ENCODE measurements at regions not wholly inside any gene's neighbourhood (a gene's known extent, or its start where the extent isn't known, plus 50 kb on each side); places are given as distances from the start of the nearest gene placed in this dataset.
"Not testable (repeated sequence)": the region's sequence is repeated elsewhere in the genome, so short reads cannot be mapped to it uniquely, and the experiment has no call there.

DNA sequence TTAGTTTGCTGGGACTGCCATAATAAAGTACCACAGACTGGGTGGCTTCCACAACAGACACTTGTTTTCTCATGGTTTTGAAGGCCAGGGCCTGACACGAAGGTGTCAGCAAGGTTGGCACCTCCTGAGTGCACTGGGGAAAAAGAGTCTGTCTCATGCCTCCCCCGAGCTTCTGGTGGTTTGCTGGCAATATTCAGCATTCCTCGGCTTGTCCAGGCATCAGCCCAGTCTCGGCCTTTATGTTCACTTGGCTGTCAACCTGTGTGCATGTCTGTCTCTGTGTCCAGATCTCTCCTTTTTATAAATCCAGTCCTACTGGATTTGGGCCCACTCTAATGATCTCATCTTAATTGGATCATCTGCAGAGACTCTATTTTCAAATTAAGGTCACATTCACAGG lies 72.6 kb downstream of the DOP1B start:
- Histone ChIP-seq H3K36me3 (ENCODE audit: control insufficient read depth in 1 of 2, insufficient read depth in 2 of 2, low read length in 2 of 2) (peaks cover 18 to 48% of the 10 kb centered on the region in 2 donors), H3K27ac (ENCODE audit: low read length) (no peak overlapping the region), H3K4me3 (ENCODE audit: low read depth in 1 of 2, low read length in 2 of 2) (no peak overlapping the region), H3K27me3 (ENCODE audit: low read depth, low read length) (no peaks in the 10 kb centered on the region), H3K4me1 (ENCODE audit: control insufficient read depth in 1 of 2, insufficient read depth in 2 of 2, low read length in 2 of 2) (peaks cover 0 to 2% of the 10 kb centered on the region in 2 donors), H3K9me3 (ENCODE audit: control insufficient read depth in 1 of 2, low read length in 2 of 2) (no peaks in the 10 kb centered on the region)

DNA sequence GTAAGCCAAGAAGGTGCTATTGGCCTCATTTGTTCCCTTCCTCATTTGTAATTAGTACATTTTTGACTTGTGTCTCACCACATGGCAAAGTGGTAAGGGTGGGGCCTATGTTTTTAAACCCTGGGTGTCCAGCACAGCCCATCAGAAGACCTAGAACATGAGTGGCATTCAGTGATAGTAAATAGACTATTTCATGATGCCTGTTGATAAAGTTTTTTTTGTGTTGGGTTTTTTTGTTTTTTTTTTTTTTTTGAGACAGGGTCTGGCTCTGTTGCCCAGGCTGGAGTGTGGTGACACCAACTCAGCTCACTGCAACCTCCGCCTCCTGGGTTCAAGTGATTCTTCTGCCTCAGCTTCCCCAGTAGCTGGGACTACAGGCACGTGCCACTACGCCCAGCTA lies 74.8 kb downstream of the DOP1B start:
- not testable (repeated sequence) for H3K4me3 ChIP-seq (ENCODE audit: low read depth in 1 of 2, low read length in 2 of 2); H3K27ac ChIP-seq (ENCODE audit: low read length); H3K27me3 ChIP-seq (ENCODE audit: low read depth, low read length); H3K4me1 ChIP-seq (ENCODE audit: control insufficient read depth in 1 of 2, insufficient read depth in 2 of 2, low read length in 2 of 2); H3K9me3 ChIP-seq (ENCODE audit: control insufficient read depth in 1 of 2, low read length in 2 of 2)
- peaks cover 18 to 35% of the 10 kb centered on the region in 2 donors for H3K36me3 ChIP-seq (ENCODE audit: control insufficient read depth in 1 of 2, insufficient read depth in 2 of 2, low read length in 2 of 2)

DNA sequence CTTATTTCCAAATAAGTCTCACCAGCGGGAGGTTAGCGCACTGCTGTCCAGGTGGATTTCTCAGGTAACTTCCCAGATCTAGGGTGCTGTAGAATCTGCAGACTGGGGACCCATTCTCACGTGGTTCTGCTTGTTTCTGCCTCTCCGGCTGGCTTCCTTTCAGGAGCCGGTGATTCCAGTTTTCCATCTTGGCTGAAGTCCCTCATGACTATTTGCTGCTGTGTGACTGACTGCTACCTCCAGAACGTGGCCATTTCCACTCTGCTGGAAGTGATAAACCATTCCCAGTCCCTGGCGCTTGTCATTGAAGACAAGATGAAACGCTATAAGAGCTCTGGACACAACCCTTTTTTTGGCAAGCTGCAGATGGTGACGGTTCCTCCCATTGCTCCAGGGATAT lies 76.0 kb downstream of the DOP1B start:
- Histone ChIP-seq H3K9me3 (ENCODE audit: control insufficient read depth in 1 of 2, low read length in 2 of 2) (no peaks in the 10 kb centered on the region), H3K27ac (ENCODE audit: low read length) (no peak overlapping the region), H3K27me3 (ENCODE audit: low read depth, low read length) (no peaks in the 10 kb centered on the region), H3K36me3 (ENCODE audit: control insufficient read depth in 1 of 2, insufficient read depth in 2 of 2, low read length in 2 of 2) (peaks cover 24 to 39% of the 10 kb centered on the region in 2 donors), H3K4me1 (ENCODE audit: control insufficient read depth in 1 of 2, insufficient read depth in 2 of 2, low read length in 2 of 2) (peaks cover 0 to 5% of the 10 kb centered on the region in 2 donors), H3K4me3 (ENCODE audit: low read depth in 1 of 2, low read length in 2 of 2) (no peak overlapping the region)

DNA sequence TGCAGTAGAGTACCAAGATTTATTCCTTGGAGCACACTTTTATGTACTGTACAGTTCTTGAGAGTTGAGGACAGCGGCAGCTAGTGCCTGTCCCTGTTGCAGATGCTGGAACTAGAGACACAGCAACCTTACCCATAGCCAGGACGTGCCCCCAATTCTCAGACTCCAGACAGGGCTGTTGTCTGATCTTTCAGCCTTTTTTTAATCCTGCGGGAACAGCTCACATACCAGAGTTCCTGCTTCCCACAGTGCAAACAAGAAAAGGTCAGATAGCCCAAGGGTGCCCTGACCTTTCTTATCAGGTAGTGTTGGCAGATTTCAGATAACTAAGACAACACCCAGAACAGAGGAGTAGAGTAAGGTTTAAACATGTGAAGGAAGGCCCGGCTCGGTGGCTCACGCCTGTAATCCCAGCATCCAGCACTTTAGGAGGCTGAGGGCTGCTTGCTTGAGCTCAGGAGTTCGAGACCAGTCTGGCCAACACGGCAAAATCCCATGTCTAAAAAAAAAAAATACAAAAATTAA lies 78.5 kb downstream of the DOP1B start:
- H3K27ac ChIP-seq (ENCODE audit: low read length) = no peak overlapping the region

DNA sequence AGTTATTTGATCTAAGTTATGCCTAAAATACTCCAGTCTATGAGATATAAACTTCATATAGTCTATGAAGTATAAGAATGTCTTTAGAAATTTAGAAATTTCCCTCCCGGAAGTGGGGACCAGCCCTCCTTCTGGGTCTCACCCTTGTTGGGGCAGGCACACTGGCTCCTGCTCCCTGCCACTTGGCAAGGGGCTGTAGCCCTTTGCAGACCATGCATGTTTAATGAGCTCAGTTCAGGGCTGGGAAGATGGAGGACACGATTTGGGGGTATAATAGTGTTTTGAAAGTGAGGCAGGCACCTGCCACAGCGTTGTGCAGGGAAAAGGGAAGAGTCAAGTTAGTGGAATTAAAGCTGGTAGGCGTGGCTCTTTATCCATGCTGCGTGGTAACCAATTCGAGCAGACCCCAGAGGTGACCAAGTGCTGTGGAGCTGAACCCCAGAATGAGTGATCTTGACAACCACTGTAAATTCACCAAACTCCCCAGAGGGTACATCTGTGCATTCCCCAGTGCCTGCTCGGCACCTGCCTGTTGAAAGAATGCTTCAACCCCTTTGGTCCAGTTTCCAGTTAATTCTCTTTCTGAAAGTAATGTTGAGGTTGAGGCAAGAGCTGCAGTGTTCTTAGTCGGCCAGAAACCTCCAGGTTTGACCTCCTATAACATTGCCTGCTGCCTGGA lies 79.6 kb downstream of the DOP1B start:
- Histone ChIP-seq H3K4me1 (ENCODE audit: control insufficient read depth in 1 of 2, insufficient read depth in 2 of 2, low read length in 2 of 2) (peaks cover 0 to 5% of the 10 kb centered on the region in 2 donors), H3K27me3 (ENCODE audit: low read depth, low read length) (no peaks in the 10 kb centered on the region), H3K9me3 (ENCODE audit: control insufficient read depth in 1 of 2, low read length in 2 of 2) (no peaks in the 10 kb centered on the region), H3K27ac (ENCODE audit: low read length) (no peak overlapping the region), H3K4me3 (ENCODE audit: low read depth in 1 of 2, low read length in 2 of 2) (no peak overlapping the region), H3K36me3 (ENCODE audit: control insufficient read depth in 1 of 2, insufficient read depth in 2 of 2, low read length in 2 of 2) (peaks cover 16 to 30% of the 10 kb centered on the region in 2 donors)

More for the DNA sequence above, 78.5 kb downstream of the DOP1B start:
- Histone ChIP-seq H3K4me1 (ENCODE audit: control insufficient read depth in 1 of 2, insufficient read depth in 2 of 2, low read length in 2 of 2) (peaks cover 0 to 5% of the 10 kb centered on the region in 2 donors), H3K4me3 (ENCODE audit: low read depth in 1 of 2, low read length in 2 of 2) (no peak overlapping the region), H3K9me3 (ENCODE audit: control insufficient read depth in 1 of 2, low read length in 2 of 2) (no peaks in the 10 kb centered on the region), H3K27me3 (ENCODE audit: low read depth, low read length) (no peaks in the 10 kb centered on the region), H3K36me3 (ENCODE audit: control insufficient read depth in 1 of 2, insufficient read depth in 2 of 2, low read length in 2 of 2) (peaks cover 24 to 41% of the 10 kb centered on the region in 2 donors)

DNA sequence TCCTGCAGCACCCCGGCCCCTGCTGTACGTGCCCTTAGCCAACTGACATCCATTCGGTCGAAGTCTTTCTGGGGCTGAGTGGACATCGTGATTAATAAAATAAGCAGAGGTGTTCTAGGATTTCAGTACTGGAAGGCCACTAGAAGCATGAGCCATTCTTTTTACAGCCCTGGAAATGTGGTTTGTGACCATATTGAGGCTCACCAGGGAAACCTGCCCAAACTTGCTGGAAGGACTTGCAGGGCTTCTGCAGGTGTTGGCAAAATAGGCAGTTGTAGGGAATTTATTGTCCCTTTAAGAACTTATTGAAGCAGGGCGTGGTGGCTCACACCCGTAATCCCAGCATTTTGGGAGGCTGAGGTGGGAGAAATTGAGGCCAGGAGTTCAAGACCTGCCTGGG lies 80.8 kb downstream of the DOP1B start:
- no peaks in the 10 kb centered on the region for H3K9me3 ChIP-seq (ENCODE audit: control insufficient read depth in 1 of 2, low read length in 2 of 2)
- peaks cover 15 to 23% of the 10 kb centered on the region in 2 donors for H3K36me3 ChIP-seq (ENCODE audit: control insufficient read depth in 1 of 2, insufficient read depth in 2 of 2, low read length in 2 of 2)
- peaks cover 0 to 5% of the 10 kb centered on the region in 2 donors for H3K4me1 ChIP-seq (ENCODE audit: control insufficient read depth in 1 of 2, insufficient read depth in 2 of 2, low read length in 2 of 2)
- H3K27ac ChIP-seq (ENCODE audit: low read length) = no peak overlapping the region
- no peak overlapping the region for H3K4me3 ChIP-seq (ENCODE audit: low read depth in 1 of 2, low read length in 2 of 2)
- no peaks in the 10 kb centered on the region for H3K27me3 ChIP-seq (ENCODE audit: low read depth, low read length)

DNA sequence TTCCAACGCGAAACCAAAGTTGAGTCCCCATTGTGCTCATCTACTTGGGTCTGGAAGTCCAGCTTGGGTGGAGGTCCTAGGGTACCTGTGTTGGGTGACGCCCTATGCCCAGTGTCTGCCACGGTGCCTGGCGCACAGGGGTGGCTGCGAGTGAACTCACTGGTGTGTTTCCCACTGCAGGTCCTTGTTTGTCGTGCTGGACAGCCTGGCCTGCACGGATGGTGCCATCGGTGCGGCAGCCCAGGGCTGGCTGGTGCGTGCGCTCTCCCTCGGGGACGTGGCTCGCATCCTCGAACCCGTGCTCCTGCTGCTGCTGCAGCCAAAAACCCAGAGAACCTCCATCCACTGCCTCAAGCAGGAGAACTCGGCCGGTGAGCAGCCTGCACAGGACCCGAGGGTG lies 80.4 kb upstream of the MORC3 start:
- H3K4me1 ChIP-seq (ENCODE audit: control insufficient read depth in 1 of 2, insufficient read depth in 2 of 2, low read length in 2 of 2) = no peaks in the 10 kb centered on the region
- peaks cover 6 to 24% of the 10 kb centered on the region in 2 donors for H3K36me3 ChIP-seq (ENCODE audit: control insufficient read depth in 1 of 2, insufficient read depth in 2 of 2, low read length in 2 of 2)
- H3K27me3 ChIP-seq (ENCODE audit: low read depth, low read length) = no peaks in the 10 kb centered on the region
- no peak overlapping the region for H3K4me3 ChIP-seq (ENCODE audit: low read depth in 1 of 2, low read length in 2 of 2)
- H3K9me3 ChIP-seq (ENCODE audit: control insufficient read depth in 1 of 2, low read length in 2 of 2) = no peaks in the 10 kb centered on the region
- H3K27ac ChIP-seq (ENCODE audit: low read length) = no peak overlapping the region

DNA sequence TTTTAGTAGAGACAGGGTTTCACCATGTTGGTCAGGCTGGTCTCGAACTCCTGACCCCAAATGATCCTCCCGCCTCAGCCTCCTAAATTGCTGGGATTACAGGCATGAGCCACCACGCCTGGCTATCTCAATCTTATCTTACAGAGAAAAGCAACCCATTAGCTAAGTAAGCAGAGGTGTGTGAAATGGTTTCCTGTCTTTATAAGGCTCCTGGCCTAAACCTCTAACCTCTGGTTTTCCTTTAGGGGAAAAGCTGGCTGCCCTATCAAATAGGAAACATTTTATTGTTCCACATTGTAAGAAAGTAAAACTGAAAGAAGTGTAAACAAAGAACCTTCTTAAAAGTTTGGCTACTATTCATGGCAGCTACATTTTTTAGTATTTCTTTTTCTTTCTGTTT lies 78.3 kb upstream of the MORC3 start:
- Histone ChIP-seq H3K36me3 (ENCODE audit: control insufficient read depth in 1 of 2, insufficient read depth in 2 of 2, low read length in 2 of 2) (peaks cover 25 to 45% of the 10 kb centered on the region in 2 donors), H3K27ac (ENCODE audit: low read length) (no peak overlapping the region), H3K4me1 (ENCODE audit: control insufficient read depth in 1 of 2, insufficient read depth in 2 of 2, low read length in 2 of 2) (no peaks in the 10 kb centered on the region), H3K9me3 (ENCODE audit: control insufficient read depth in 1 of 2, low read length in 2 of 2) (no peaks in the 10 kb centered on the region), H3K4me3 (ENCODE audit: low read depth in 1 of 2, low read length in 2 of 2) (no peak overlapping the region), H3K27me3 (ENCODE audit: low read depth, low read length) (no peaks in the 10 kb centered on the region)

DNA sequence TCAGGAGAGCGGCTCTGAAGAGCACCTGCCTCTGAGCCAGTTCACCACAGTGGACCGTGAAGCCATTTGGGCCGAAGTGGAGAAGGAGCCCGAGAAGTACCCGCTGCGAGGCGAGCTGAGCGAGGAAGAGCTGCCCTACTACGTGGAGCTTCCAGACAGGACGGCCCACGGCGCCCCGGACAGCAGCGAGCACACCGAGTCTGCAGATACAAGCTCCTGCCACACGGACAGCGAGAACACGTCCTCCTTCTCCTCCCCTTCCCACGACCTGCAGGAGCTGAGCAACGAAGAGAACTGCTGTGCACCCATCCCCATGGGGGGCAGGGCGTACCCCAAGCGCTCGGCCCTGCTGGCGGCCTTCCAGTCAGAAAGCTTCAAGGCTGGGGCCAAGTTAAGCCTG lies 74.9 kb upstream of the MORC3 start:
- H3K4me3 ChIP-seq (ENCODE audit: low read depth in 1 of 2, low read length in 2 of 2) = no peak overlapping the region
- no peaks in the 10 kb centered on the region for H3K27me3 ChIP-seq (ENCODE audit: low read depth, low read length)
- H3K4me1 ChIP-seq (ENCODE audit: control insufficient read depth in 1 of 2, insufficient read depth in 2 of 2, low read length in 2 of 2) = no peaks in the 10 kb centered on the region
- no peaks in the 10 kb centered on the region for H3K9me3 ChIP-seq (ENCODE audit: control insufficient read depth in 1 of 2, low read length in 2 of 2)
- H3K36me3 ChIP-seq (ENCODE audit: control insufficient read depth in 1 of 2, insufficient read depth in 2 of 2, low read length in 2 of 2) = peaks cover 36 to 47% of the 10 kb centered on the region in 2 donors
- no peak overlapping the region for H3K27ac ChIP-seq (ENCODE audit: low read length)

DNA sequence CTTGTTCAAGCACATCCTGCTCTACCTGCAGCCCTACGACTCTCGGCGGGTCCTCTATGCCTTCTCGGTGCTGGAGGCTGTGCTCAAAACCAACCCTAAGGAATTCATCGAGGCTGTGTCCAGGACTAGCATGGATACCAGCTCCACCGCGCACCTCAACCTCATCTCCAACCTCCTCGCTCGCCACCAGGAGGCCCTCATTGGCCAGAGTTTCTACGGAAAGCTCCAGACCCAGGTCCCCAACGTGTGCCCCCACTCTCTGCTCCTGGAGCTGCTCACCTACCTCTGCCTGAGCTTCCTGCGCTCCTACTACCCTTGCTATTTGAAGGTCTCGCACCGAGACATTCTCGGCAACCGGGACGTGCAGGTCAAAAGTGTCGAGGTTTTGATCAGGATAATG lies 74.3 kb upstream of the MORC3 start:
- Histone ChIP-seq H3K27me3 (ENCODE audit: low read depth, low read length) (no peaks in the 10 kb centered on the region), H3K36me3 (ENCODE audit: control insufficient read depth in 1 of 2, insufficient read depth in 2 of 2, low read length in 2 of 2) (peaks cover 36 to 52% of the 10 kb centered on the region in 2 donors), H3K4me1 (ENCODE audit: control insufficient read depth in 1 of 2, insufficient read depth in 2 of 2, low read length in 2 of 2) (no peaks in the 10 kb centered on the region), H3K27ac (ENCODE audit: low read length) (no peak overlapping the region), H3K9me3 (ENCODE audit: control insufficient read depth in 1 of 2, low read length in 2 of 2) (no peaks in the 10 kb centered on the region), H3K4me3 (ENCODE audit: low read depth in 1 of 2, low read length in 2 of 2) (no peak overlapping the region)

DNA sequence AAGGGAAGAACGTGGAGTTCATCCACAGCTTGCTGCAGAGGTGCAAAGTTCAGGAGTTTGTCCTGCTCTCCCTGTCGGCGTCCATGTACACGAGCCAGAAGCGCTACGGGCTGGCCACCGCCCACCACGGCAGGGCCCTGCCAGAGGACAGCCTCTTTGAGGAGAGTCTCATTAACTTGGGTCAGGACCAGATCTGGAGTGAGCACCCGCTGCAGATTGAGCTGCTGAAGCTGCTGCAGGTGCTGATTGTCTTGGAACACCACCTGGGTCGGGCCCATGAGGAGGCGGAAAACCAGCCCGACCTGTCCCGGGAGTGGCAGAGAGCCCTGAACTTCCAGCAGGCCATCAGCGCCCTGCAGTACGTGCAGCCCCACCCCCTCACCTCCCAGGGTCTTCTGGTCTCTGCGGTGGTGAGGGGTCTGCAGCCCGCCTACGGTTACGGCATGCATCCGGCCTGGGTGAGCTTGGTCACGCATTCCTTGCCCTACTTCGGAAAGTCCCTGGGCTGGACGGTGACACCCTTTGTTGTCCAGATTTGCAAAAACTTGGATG lies 73.8 kb upstream of the MORC3 start:
- H3K27ac ChIP-seq (ENCODE audit: low read length) = no peak overlapping the region
- H3K4me1 ChIP-seq (ENCODE audit: control insufficient read depth in 1 of 2, insufficient read depth in 2 of 2, low read length in 2 of 2) = no peaks in the 10 kb centered on the region
- H3K9me3 ChIP-seq (ENCODE audit: control insufficient read depth in 1 of 2, low read length in 2 of 2) = no peaks in the 10 kb centered on the region
- H3K36me3 ChIP-seq (ENCODE audit: control insufficient read depth in 1 of 2, insufficient read depth in 2 of 2, low read length in 2 of 2) = peaks cover 36 to 57% of the 10 kb centered on the region in 2 donors
- no peak overlapping the region for H3K4me3 ChIP-seq (ENCODE audit: low read depth in 1 of 2, low read length in 2 of 2)
- H3K27me3 ChIP-seq (ENCODE audit: low read depth, low read length) = no peaks in the 10 kb centered on the region
